K562 (cell line): ENCODE measurements at regions not wholly inside any gene's neighbourhood (a gene's known extent, or its start where the extent isn't known, plus 50 kb on each side); places are given as distances from the start of the nearest gene placed in this dataset.
A peak's percentile ranks its signal among the peaks of the same experiment; 100 is the strongest.
"Not testable (repeated sequence)": the region's sequence is repeated elsewhere in the genome, so short reads cannot be mapped to it uniquely, and the experiment has no call there.

Source experiments
- ATAC-seq: fragments of 200-7000 bp; cut with Tn5 transposase; 3 replicates; pipeline ENCODE4 v1.9.1; 2020; ENCODE audit warnings: moderate library complexity
- BruUV-seq: library from RNA; stranded (reverse); fragments of 400-500 nt; replicated peaks from 2 replicates; lab custom pipeline; 2021; lab: Mats Ljungman, UMichigan
- CTCF ChIA-PET: fragments of 300-600 bp; formaldehyde crosslinking; extraction: SDS; loops from one replicate; lab custom pipeline; 2021; ENCODE audit warnings: low intra/inter-chr PET ratio; lab: Yijun Ruan, JAX
- POLR2A ChIA-PET: fragments of 300-600, 350-650 bp; sonication (Branson Sonifier 250); formaldehyde crosslinking; extraction: SDS; loops from one replicate; lab custom pipeline; 2021; ENCODE audit warnings: antibody characterized with exemption, inconsistent platforms; lab: Yijun Ruan, JAX
- DNase-seq, 4 experiments: peaks; one replicate each; pipeline versions ENCODE4 v3.0.0 to v3.0.0-alpha.2; 2011 to 2018; ENCODE audit warnings: low spot score in 3 of 4, mixed read lengths in 3 of 4; ENCODE audit errors: extremely low read depth in 1 of 4
- FAIRE-seq: peaks from 2 replicates; lab custom pipeline; 2011; peaks lifted over from hg19 to GRCh38; lab: Jason Lieb, UNC
- H2AFZ ChIP-seq: 2 replicates; pipeline ENCODE4 v1.6.0; 2011; ENCODE audit warnings: low read depth, low read length, control low read depth, inconsistent platforms
- H3K27ac ChIP-seq: fragments of 200-600 bp; 3 replicates; pipeline ENCODE4 v1.8.0; 2011; ENCODE audit warnings: low read depth, mild to moderate bottlenecking, control low read depth, inconsistent platforms, low read length, moderate library complexity, mixed read lengths; ENCODE audit errors: extremely low read depth
- H3K27me3 ChIP-seq, 2 experiments: fragments of 300-600 bp in 1 of 2; 2 replicates in 1 of 2; 3 replicates in 1 of 2; pipeline versions ENCODE4 v1.6.0 to v1.8.0; 2011; ENCODE audit warnings: inconsistent platforms in 2 of 2, low read length in 2 of 2, mild to moderate bottlenecking in 1 of 2, mixed read lengths in 1 of 2, moderate library complexity in 1 of 2; ENCODE audit not compliant: control insufficient read depth in 2 of 2, insufficient read depth in 2 of 2
- H3K36me3 ChIP-seq: fragments of 300-600 bp; 3 replicates; pipeline ENCODE4 v1.8.0; 2011; ENCODE audit warnings: mild to moderate bottlenecking, low read length, inconsistent platforms; ENCODE audit not compliant: control insufficient read depth, insufficient read depth
- H3K4me1 ChIP-seq, 2 experiments: fragments of 200-600 bp in 1 of 2; replicated peaks in 1 of 2; 2 replicates in 1 of 2; 3 replicates in 1 of 2; pipeline versions ENCODE4 v1.5.1 to v1.8.0; 2011; ENCODE audit warnings: inconsistent platforms in 2 of 2, low read length in 2 of 2, mild to moderate bottlenecking in 1 of 2, mixed read lengths in 1 of 2, moderate library complexity in 1 of 2; ENCODE audit not compliant: control insufficient read depth in 2 of 2, insufficient read depth in 2 of 2
- H3K4me2 ChIP-seq: 2 replicates; pipeline ENCODE4 v1.6.1; 2011; ENCODE audit warnings: low read length, control low read depth, inconsistent platforms, mixed read lengths; ENCODE audit not compliant: insufficient read depth
- H3K4me3 ChIP-seq: fragments of 200-600 bp; sonication (generic), shearing (Covaris generic); 2 replicates; pipeline ENCODE4 v1.5.1; 2016; ENCODE audit warnings: control low read depth, inconsistent platforms
- H3K79me2 ChIP-seq: fragments of 200-600 bp; 3 replicates; pipeline ENCODE4 v1.8.0; 2011; ENCODE audit warnings: low read length, inconsistent platforms; ENCODE audit not compliant: control insufficient read depth, insufficient read depth
- H3K9ac ChIP-seq, 2 experiments: 2 replicates each; pipeline versions ENCODE4 v1.6.0 to v1.6.1; 2011; ENCODE audit warnings: low read depth in 2 of 2, low read length in 2 of 2, control low read depth in 1 of 2, inconsistent platforms in 1 of 2, mild to moderate bottlenecking in 1 of 2, mixed read lengths in 1 of 2; ENCODE audit not compliant: insufficient read depth in 1 of 2
- H3K9me1 ChIP-seq: one replicate; pipeline ENCODE4 v1.6.0; 2011; ENCODE audit warnings: inconsistent platforms, mild to moderate bottlenecking, low read length, moderate library complexity; ENCODE audit not compliant: control insufficient read depth, insufficient read depth
- H3K9me3 ChIP-seq: replicated peaks from 2 replicates; pipeline ENCODE4 v1.5.1; 2011; ENCODE audit warnings: low read depth, low read length, inconsistent platforms; ENCODE audit not compliant: control insufficient read depth, insufficient read depth
- H4K20me1 ChIP-seq: replicated peaks from 2 replicates; pipeline ENCODE4 v1.6.1; 2011; ENCODE audit warnings: low read length, inconsistent platforms, mixed read lengths; ENCODE audit not compliant: control insufficient read depth, insufficient read depth
- WGBS: fragments of 100-300 bp; shearing (Covaris generic); methylation state at CpG from one replicate; pipeline ENCODE4 v1.1.6; 2016; ENCODE audit warnings: low coverage, mixed read lengths; ENCODE audit not compliant: insufficient coverage; ENCODE audit errors: missing lambda C conversion rate; 5-methylcytosine and 5-hydroxymethylcytosine counted together
- in situ Hi-C: fragments of 300-500 bp; cut with MboI; formaldehyde crosslinking; loops from 4 replicates; pipeline ENCODE4 v1.15.0; 2018; ENCODE audit warnings: inconsistent platforms, mixed read lengths
- intact Hi-C: fragments of 100-400 bp; cut with micrococcal nuclease; formaldehyde crosslinking; loops from 2 replicates; pipeline ENCODE4 v1.14.2; 2022

DNA sequence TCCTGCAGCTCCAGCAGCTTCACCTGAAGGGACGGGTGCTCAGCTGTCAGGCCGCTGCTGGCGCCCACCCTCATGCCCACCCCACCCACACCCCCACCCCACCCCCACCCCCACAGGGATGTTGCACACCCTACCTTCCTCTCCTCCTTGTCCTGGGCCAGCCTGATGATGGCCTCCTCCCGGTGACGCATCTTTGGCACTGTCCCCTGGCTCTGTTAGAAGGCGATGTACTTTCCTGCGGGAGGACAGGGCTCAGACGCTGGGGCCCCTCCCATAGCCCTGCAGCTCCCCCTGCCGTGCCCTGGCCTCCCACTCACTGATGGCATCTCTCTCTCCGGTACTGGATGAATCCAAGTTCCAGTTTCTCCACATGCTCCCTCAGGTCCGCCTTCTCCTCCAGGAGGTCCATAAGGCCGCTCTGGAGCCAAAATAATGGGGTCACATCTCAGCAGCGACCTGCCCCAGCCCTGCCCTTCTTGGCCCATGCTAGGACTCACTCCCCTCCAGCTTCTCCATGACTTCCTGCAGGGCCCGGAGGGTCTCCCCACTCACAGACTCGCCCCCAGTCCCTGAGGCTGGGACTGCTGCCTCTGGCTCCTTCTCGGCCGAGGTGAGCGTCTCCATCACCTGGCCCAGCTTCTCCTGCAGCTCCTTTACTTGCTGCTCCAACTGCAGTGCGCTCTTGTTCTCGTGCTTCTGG is 55.2 kb downstream of the GOLGA8B start:
- H3K36me3 ChIP-seq, H3K9ac ChIP-seq, H3K27me3 ChIP-seq, DNase-seq, H3K4me3 ChIP-seq, FAIRE-seq, H3K9me3 ChIP-seq, POLR2A ChIA-PET, CTCF ChIA-PET, ATAC-seq, H2AFZ ChIP-seq, H3K4me1 ChIP-seq, H3K4me2 ChIP-seq, H3K27ac ChIP-seq, H3K79me2 ChIP-seq, H4K20me1 ChIP-seq, H3K9me1 ChIP-seq: not testable (repeated sequence)
- intact Hi-C loops (loop anchor here (10.0 kb wide), 1 partner anchor 57 kb away; the partner anchor contains the start of gene GOLGA8B), in situ Hi-C loops (loop anchor here (10.0 kb wide), 1 partner anchor 57 kb away; the partner anchor contains the start of gene GOLGA8B)
- TSS peak; percentile 57 for BruUV-seq
- WGBS, result no CpG with 5 or more reads among the region's 20 CpGs

DNA sequence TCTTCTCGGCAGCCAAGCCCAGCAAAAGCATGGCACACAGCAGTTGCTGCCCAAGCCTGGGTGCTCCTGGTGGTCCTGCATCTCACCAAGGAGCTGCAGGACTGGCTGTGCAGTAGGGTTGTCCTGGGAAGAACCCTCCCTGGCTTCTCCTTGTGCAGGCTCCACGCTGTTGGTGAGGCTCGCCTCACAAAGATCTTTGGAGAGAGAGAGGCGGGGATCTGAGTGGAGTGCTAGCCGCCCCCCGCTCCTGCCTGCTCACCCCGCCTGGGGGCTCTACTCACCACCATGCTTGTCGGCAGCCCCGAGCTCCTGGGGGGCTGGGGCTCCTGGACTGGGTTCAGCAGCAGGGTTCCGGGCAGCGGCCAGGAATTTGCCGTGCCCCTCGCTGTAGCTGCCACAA is 55.8 kb downstream of the GOLGA8B start:
- ATAC-seq, H3K79me2 ChIP-seq, POLR2A ChIA-PET, H3K4me2 ChIP-seq, H3K9me1 ChIP-seq, H3K27me3 ChIP-seq, H3K9me3 ChIP-seq, H3K9ac ChIP-seq, H3K4me1 ChIP-seq, H3K36me3 ChIP-seq, H3K27ac ChIP-seq, H3K4me3 ChIP-seq, DNase-seq, H4K20me1 ChIP-seq, BruUV-seq, FAIRE-seq, CTCF ChIA-PET, H2AFZ ChIP-seq: not testable (repeated sequence)
- intact Hi-C loops (loop anchor here (10.0 kb wide), 1 partner anchor 57 kb away; the partner anchor contains the start of gene GOLGA8B), in situ Hi-C loops (loop anchor here (10.0 kb wide), 1 partner anchor 57 kb away; the partner anchor contains the start of gene GOLGA8B)
- WGBS, result 76% methylated on average over 2 of the region's 13 CpGs
